Lung (tissue), 11 donors: ENCODE measurements at regions not wholly inside any gene's neighbourhood (a gene's known extent, or its start where the extent isn't known, plus 50 kb on each side); places are given as distances from the start of the nearest gene placed in this dataset.
A peak's percentile ranks its signal among the peaks of the same experiment; 100 is the strongest.
"Not testable (repeated sequence)": the region's sequence is repeated elsewhere in the genome, so short reads cannot be mapped to it uniquely, and the experiment has no call there.

ENCODE experiments used
- ATAC-seq: fragments of 200-7000 bp; cut with Tn5 transposase; one replicate; pipeline ENCODE4 v1.9.1; 2020; ENCODE audit warnings: moderate number of reproducible peaks; ENCODE audit not compliant: insufficient read depth, low FRiP score
- DNase-seq, 3 donors: peaks; one replicate each; pipeline ENCODE4 v3.0.0-alpha.2; 2013 to 2017
- H3K27ac ChIP-seq, 2 donors: one replicate each; pipeline ENCODE4 v1.5.1; 2013; ENCODE audit warnings: mild to moderate bottlenecking in 2 of 2, moderate library complexity in 2 of 2, control low read depth in 1 of 2, inconsistent platforms in 1 of 2, low read depth in 1 of 2, low read length in 1 of 2
- H3K27me3 ChIP-seq, 3 donors: one replicate each; pipeline ENCODE4 v1.5.1; 2013; ENCODE audit warnings: low read length in 2 of 3; ENCODE audit not compliant: control insufficient read depth in 3 of 3, insufficient read depth in 3 of 3
- H3K36me3 ChIP-seq, 4 donors: one replicate each; pipeline ENCODE4 v1.5.1; 2013; ENCODE audit warnings: low read length in 4 of 4, mild to moderate bottlenecking in 1 of 4, moderate library complexity in 1 of 4; ENCODE audit not compliant: control insufficient read depth in 4 of 4, insufficient read depth in 4 of 4
- H3K4me1 ChIP-seq, 5 donors: one replicate each; pipeline ENCODE4 v1.5.1; 2013; ENCODE audit warnings: low read length in 5 of 5, mild to moderate bottlenecking in 2 of 5, moderate library complexity in 1 of 5; ENCODE audit not compliant: control insufficient read depth in 5 of 5, insufficient read depth in 5 of 5
- H3K4me3 ChIP-seq: one replicate; pipeline ENCODE4 v1.5.1; 2013; ENCODE audit warnings: mild to moderate bottlenecking, control low read depth, moderate library complexity
- H3K9ac ChIP-seq, 2 donors: one replicate each; pipeline ENCODE4 v1.5.1; 2013; ENCODE audit warnings: low read length in 2 of 2, control low read depth in 1 of 2; ENCODE audit not compliant: insufficient read depth in 1 of 2
- H3K9me3 ChIP-seq, 4 donors: one replicate each; pipeline ENCODE4 v1.5.1; 2013; ENCODE audit warnings: low read length in 3 of 4, mild to moderate bottlenecking in 1 of 4, moderate library complexity in 1 of 4; ENCODE audit not compliant: control insufficient read depth in 4 of 4, insufficient read depth in 3 of 4
- CTCF ChIP-seq: IDR thresholded peaks from 2 replicates; pipeline ENCODE4 v1.5.1; 2012; ENCODE audit warnings: mild to moderate bottlenecking; ENCODE audit errors: control extremely low read depth, extremely low read depth
- WGBS, 2 donors: extraction: QIAGEN DNeasy Blood & Tissue Kit; methylation state at CpG; one replicate each; pipeline ENCODE4 v1.1.7; 2013; 5-methylcytosine and 5-hydroxymethylcytosine counted together
- donor health status: control.
- donor health status: control.
- donor health status: Bipolar disorder and iron deficiency.
- donor health status: healthy.
- donor health status: DM: yes; HTN: yes; CAD: no.

GRCh38 chr1:83150479-83150878, 848.5 kb downstream of the TTLL7 start:
- not testable (repeated sequence) for H3K27ac ChIP-seq, H3K4me3 ChIP-seq, H3K9me3 ChIP-seq, H3K4me1 ChIP-seq, H3K36me3 ChIP-seq, ATAC-seq, H3K9ac ChIP-seq, H3K27me3 ChIP-seq
- 61 to 69% methylated on average over 6 of the region's 6 CpGs for WGBS, 2 donors
- peak in 1 of 3 donors; percentile 7 for DNase-seq

- peak; percentile 22 for ATAC-seq
- not testable (repeated sequence) for DNase-seq, H3K36me3 ChIP-seq, H3K4me3 ChIP-seq, H3K9ac ChIP-seq, H3K4me1 ChIP-seq, H3K27ac ChIP-seq, H3K9me3 ChIP-seq, H3K27me3 ChIP-seq
- WGBS, 2 donors, result 14 to 41% methylated on average over 1 of the region's 2 CpGs
Measured at GRCh38 chr1:83145820-83146219, 853.1 kb downstream of the TTLL7 start.

- not testable (repeated sequence) for H3K4me3 ChIP-seq, DNase-seq, ATAC-seq, H3K27me3 ChIP-seq, H3K4me1 ChIP-seq, H3K9ac ChIP-seq, H3K36me3 ChIP-seq, H3K27ac ChIP-seq, H3K9me3 ChIP-seq
- WGBS, 2 donors, result 75% methylated on average over 1 of the region's 1 CpG
Measured at GRCh38 chr1:83142802-83143201, 856.1 kb downstream of the TTLL7 start.

- H3K27me3 ChIP-seq, H3K4me1 ChIP-seq, H3K4me3 ChIP-seq, H3K27ac ChIP-seq, ATAC-seq, DNase-seq, H3K9me3 ChIP-seq, H3K36me3 ChIP-seq, H3K9ac ChIP-seq: not testable (repeated sequence)
- WGBS, 2 donors, result 82 to 94% methylated on average over 1 of the region's 1 CpG
Measured at GRCh38 chr1:83135524-83136157, 863.3 kb downstream of the TTLL7 start.

GRCh38 chr1:83134322-83135014, 864.5 kb downstream of the TTLL7 start:
- not testable (repeated sequence) for H3K4me1 ChIP-seq, H3K9me3 ChIP-seq, ATAC-seq, H3K27me3 ChIP-seq, H3K9ac ChIP-seq, H3K36me3 ChIP-seq, H3K4me3 ChIP-seq, H3K27ac ChIP-seq, DNase-seq
- 89 to 96% methylated on average over 1 of the region's 3 CpGs for WGBS, 2 donors

GRCh38 chr1:83131692-83131955, 867.3 kb downstream of the TTLL7 start:
- DNase-seq (no peak), ATAC-seq (no peak)
- no peak overlapping the region for H3K9ac ChIP-seq
- H3K4me3 ChIP-seq, result no peak overlapping the region
- H3K27me3 ChIP-seq, result no peaks in the 10 kb centered on the region
- H3K9me3 ChIP-seq, result no peaks in the 10 kb centered on the region
- no peak for TF ChIP-seq CTCF
- 90 to 95% methylated on average over 1 of the region's 1 CpG for WGBS, 2 donors
- no peak overlapping the region for H3K27ac ChIP-seq
- H3K36me3 ChIP-seq, result no peaks in the 10 kb centered on the region
- peaks cover 0 to 3% (median 0%) of the 10 kb centered on the region in 5 donors for H3K4me1 ChIP-seq
